ENCODE measurements at regions not wholly inside any gene's neighbourhood (a gene's known extent, or its start where the extent isn't known, plus 50 kb on each side); places are given as distances from the start of the nearest gene placed in this dataset.

- no peak overlapping the region for H2BK12ac ChIP-seq (ENCODE audit: low read depth, low read length)
- H3K27ac ChIP-seq (ENCODE audit: low read depth, low read length) = no peak overlapping the region
- H3K4me1 ChIP-seq (replicated peaks in 1 of 4; ENCODE audit: control insufficient read depth in 3 of 4, insufficient read depth in 4 of 4, low read length in 3 of 4) = no peaks in the 10 kb centered on the region
- H3K9ac ChIP-seq (replicated peaks in 1 of 4; ENCODE audit: extremely low read depth in 1 of 4, low read depth in 3 of 4, low read length in 3 of 4) = no peak overlapping the region
- H4K91ac ChIP-seq (replicated peaks; ENCODE audit: insufficient read length, low read length) = no peak overlapping the region
- H4K5ac ChIP-seq (ENCODE audit: insufficient read length, low read depth, low read length) = no peak overlapping the region
- TF ChIP-seq SRF (IDR thresholded peaks at IDR 0.05; ENCODE audit: low read depth, low read length) = no peak
- TF ChIP-seq SIRT6 (IDR thresholded peaks at IDR 0.05; ENCODE audit: low read length) = no peak
- ChIA-PET CTCF (ENCODE audit: partially characterized antibody) (interaction anchor here (0.9 to 1.3 kb wide), 4 partner anchors 8 to 37 kb away, joined by 3 to 5 read pairs (median 4); no protein-coding TSS in a partner anchor), POLR2A (ENCODE audit: partially characterized antibody) (no interaction called here)
- no peak overlapping the region for H3K23ac ChIP-seq (ENCODE audit: insufficient read length)
- H3K79me2 ChIP-seq (ENCODE audit: control insufficient read depth in 1 of 2, insufficient read depth in 2 of 2, low read length in 2 of 2) = no peaks in the 10 kb centered on the region
- H3K14ac ChIP-seq (ENCODE audit: insufficient read length) = no peak overlapping the region
- no peak overlapping the region for H3K18ac ChIP-seq (ENCODE audit: extremely low read depth, low read length)
- H2AFZ ChIP-seq (ENCODE audit: low read length) = no peak overlapping the region
- no peaks in the 10 kb centered on the region for H3K9me3 ChIP-seq (ENCODE audit: insufficient read depth in 2 of 2, low read depth in 1 of 2, low read length in 1 of 2)
- H2BK15ac ChIP-seq (ENCODE audit: low read length) = no peak overlapping the region
- H3K36me3 ChIP-seq (ENCODE audit: control insufficient read depth in 2 of 4, insufficient read depth in 4 of 4, low read length in 3 of 4) = no peaks in the 10 kb centered on the region
- H2BK20ac ChIP-seq (ENCODE audit: low read length) = no peak overlapping the region
- no peaks in the 10 kb centered on the region for H3K79me1 ChIP-seq (ENCODE audit: low read depth, low read length)
- H4K8ac ChIP-seq (ENCODE audit: extremely low read depth, insufficient read depth, low read length) = no peak overlapping the region
- 83% methylated on average over 2 of the region's 2 CpGs; no CpG with 5 or more reads in 1 of the 2 experiments for WGBS, 2 experiments (ENCODE audit: extremely low coverage in 1 of 2, insufficient coverage in 1 of 2, insufficient read length in 1 of 2, insufficient replicate concordance in 2 of 2, low coverage in 1 of 2, low lambda C conversion rate in 2 of 2, missing lambda C conversion rate in 1 of 2)
- H2AK5ac ChIP-seq (ENCODE audit: low read depth, low read length) = no peak overlapping the region
- H2BK5ac ChIP-seq (ENCODE audit: low read depth, low read length) = no peak overlapping the region
- no peak overlapping the region for H3K4me2 ChIP-seq (ENCODE audit: insufficient read depth in 1 of 2, low read depth in 2 of 2, low read length in 2 of 2)
- no peak for DNase-seq (ENCODE audit: low read depth in 1 of 2, low spot score in 2 of 2)
- no peak overlapping the region for H3K56ac ChIP-seq (replicated peaks; ENCODE audit: insufficient read length, low read depth, low read length)
- no peak overlapping the region for H2BK120ac ChIP-seq (replicated peaks; ENCODE audit: low read depth, low read length)
- FAIRE-seq = no peak
- H3K4me3 ChIP-seq (ENCODE audit: extremely low read depth in 1 of 4, insufficient read depth in 2 of 4, low read depth in 3 of 4, low read length in 4 of 4) = no peak overlapping the region
- no peaks in the 10 kb centered on the region for H4K20me1 ChIP-seq (replicated peaks in 1 of 2; ENCODE audit: control insufficient read depth in 1 of 2, insufficient read depth in 2 of 2, low read length in 2 of 2)
- no peak overlapping the region for H3K4ac ChIP-seq (replicated peaks; ENCODE audit: insufficient read length, low read depth, low read length)
- H3K23me2 ChIP-seq (ENCODE audit: low read depth, low read length) = no peaks in the 10 kb centered on the region
- H3K27me3 ChIP-seq (replicated peaks in 1 of 4; ENCODE audit: control insufficient read depth in 3 of 4, extremely low read depth in 1 of 4, insufficient read depth in 3 of 4, low read length in 3 of 4) = no peaks in the 10 kb centered on the region
These were observed 101.5 kb upstream of the C1GALT1 start for GRCh38 chr7:7080802-7081201.
